ENCODE measurements at regions not wholly inside any gene's neighbourhood (a gene's known extent, or its start where the extent isn't known, plus 50 kb on each side); places are given as distances from the start of the nearest gene placed in this dataset.

GRCh38 chr1:163406772-163407171 is 85.0 kb downstream of the NUF2 start:
- H3K27ac ChIP-seq (ENCODE audit: low read depth, low read length), result no peak overlapping the region

GRCh38 chr1:163408262-163408661 is 86.5 kb downstream of the NUF2 start:
- peaks cover 22% of the 10 kb centered on the region for H3K4me1 ChIP-seq (ENCODE audit: insufficient read depth, low read length)
- H3K4me3 ChIP-seq (ENCODE audit: low read depth in 1 of 2, low read length in 2 of 2), result no peak overlapping the region
- H3K9ac ChIP-seq (ENCODE audit: low read length), result no peak overlapping the region
- no peaks in the 10 kb centered on the region for H3K36me3 ChIP-seq (ENCODE audit: insufficient read depth, low read length)
- H3K9me3 ChIP-seq (ENCODE audit: low read length), result no peaks in the 10 kb centered on the region
- no peaks in the 10 kb centered on the region for H3K27me3 ChIP-seq (ENCODE audit: control insufficient read depth in 1 of 2, insufficient read depth in 2 of 2, low read length in 2 of 2)
- H3K27ac ChIP-seq (ENCODE audit: low read depth, low read length), result no peak overlapping the region

More at GRCh38 chr1:163406772-163407171, 85.0 kb downstream of the NUF2 start:
- no peaks in the 10 kb centered on the region for H3K36me3 ChIP-seq (ENCODE audit: insufficient read depth, low read length)
- H3K27me3 ChIP-seq (ENCODE audit: control insufficient read depth in 1 of 2, insufficient read depth in 2 of 2, low read length in 2 of 2), result no peaks in the 10 kb centered on the region
- no peak overlapping the region for H3K4me3 ChIP-seq (ENCODE audit: low read depth in 1 of 2, low read length in 2 of 2)
- no peaks in the 10 kb centered on the region for H3K9me3 ChIP-seq (ENCODE audit: low read length)
- no peak overlapping the region for H3K9ac ChIP-seq (ENCODE audit: low read length)
- peaks cover 22% of the 10 kb centered on the region for H3K4me1 ChIP-seq (ENCODE audit: insufficient read depth, low read length)

GRCh38 chr1:163410073-163410999 is 88.6 kb downstream of the NUF2 start:
- Histone ChIP-seq H3K27ac (ENCODE audit: low read depth, low read length) (no peak overlapping the region), H3K27me3 (ENCODE audit: control insufficient read depth in 1 of 2, insufficient read depth in 2 of 2, low read length in 2 of 2) (no peaks in the 10 kb centered on the region), H3K9ac (ENCODE audit: low read length) (no peak overlapping the region), H3K36me3 (ENCODE audit: insufficient read depth, low read length) (no peaks in the 10 kb centered on the region), H3K4me3 (ENCODE audit: low read depth in 1 of 2, low read length in 2 of 2) (peak overlapping the region in 1 of 2 donors; percentile 15), H3K4me1 (ENCODE audit: insufficient read depth, low read length) (peaks cover 22% of the 10 kb centered on the region), H3K9me3 (ENCODE audit: low read length) (no peaks in the 10 kb centered on the region)

- Histone ChIP-seq H3K9me3 (ENCODE audit: low read length) (no peaks in the 10 kb centered on the region), H3K4me1 (ENCODE audit: insufficient read depth, low read length) (peaks cover 18% of the 10 kb centered on the region), H3K36me3 (ENCODE audit: insufficient read depth, low read length) (no peaks in the 10 kb centered on the region), H3K27me3 (ENCODE audit: control insufficient read depth in 1 of 2, insufficient read depth in 2 of 2, low read length in 2 of 2) (no peaks in the 10 kb centered on the region), H3K4me3 (ENCODE audit: low read depth in 1 of 2, low read length in 2 of 2) (no peak overlapping the region), H3K9ac (ENCODE audit: low read length) (no peak overlapping the region), H3K27ac (ENCODE audit: low read depth, low read length) (no peak overlapping the region)
Observed at GRCh38 chr1:163412221-163412620, 90.5 kb downstream of the NUF2 start.

- Histone ChIP-seq H3K4me3 (ENCODE audit: low read depth in 1 of 2, low read length in 2 of 2) (no peak overlapping the region), H3K9me3 (ENCODE audit: low read length) (no peaks in the 10 kb centered on the region), H3K27ac (ENCODE audit: low read depth, low read length) (no peak overlapping the region), H3K9ac (ENCODE audit: low read length) (no peak overlapping the region), H3K4me1 (ENCODE audit: insufficient read depth, low read length) (peaks cover 5% of the 10 kb centered on the region), H3K36me3 (ENCODE audit: insufficient read depth, low read length) (no peaks in the 10 kb centered on the region), H3K27me3 (ENCODE audit: control insufficient read depth in 1 of 2, insufficient read depth in 2 of 2, low read length in 2 of 2) (no peaks in the 10 kb centered on the region)
Observed at GRCh38 chr1:163414778-163415177, 93.0 kb downstream of the NUF2 start.

- Histone ChIP-seq H3K9ac (ENCODE audit: low read length) (no peak overlapping the region), H3K4me3 (ENCODE audit: low read depth in 1 of 2, low read length in 2 of 2) (no peak overlapping the region), H3K27ac (ENCODE audit: low read depth, low read length) (no peak overlapping the region), H3K4me1 (ENCODE audit: insufficient read depth, low read length) (no peaks in the 10 kb centered on the region), H3K36me3 (ENCODE audit: insufficient read depth, low read length) (no peaks in the 10 kb centered on the region), H3K9me3 (ENCODE audit: low read length) (no peaks in the 10 kb centered on the region), H3K27me3 (ENCODE audit: control insufficient read depth in 1 of 2, insufficient read depth in 2 of 2, low read length in 2 of 2) (no peaks in the 10 kb centered on the region)
Observed at GRCh38 chr1:163421701-163422100, 99.9 kb downstream of the NUF2 start.

GRCh38 chr1:163422738-163423404 is 101.1 kb downstream of the NUF2 start:
- Histone ChIP-seq H3K9ac (ENCODE audit: low read length) (no peak overlapping the region), H3K4me1 (ENCODE audit: insufficient read depth, low read length) (no peaks in the 10 kb centered on the region), H3K9me3 (ENCODE audit: low read length) (no peaks in the 10 kb centered on the region), H3K4me3 (ENCODE audit: low read depth in 1 of 2, low read length in 2 of 2) (no peak overlapping the region), H3K27me3 (ENCODE audit: control insufficient read depth in 1 of 2, insufficient read depth in 2 of 2, low read length in 2 of 2) (no peaks in the 10 kb centered on the region), H3K36me3 (ENCODE audit: insufficient read depth, low read length) (no peaks in the 10 kb centered on the region), H3K27ac (ENCODE audit: low read depth, low read length) (no peak overlapping the region)

GRCh38 chr1:163426505-163427251 is 104.9 kb downstream of the NUF2 start:
- H3K36me3 ChIP-seq (ENCODE audit: insufficient read depth, low read length), result no peaks in the 10 kb centered on the region
- H3K27ac ChIP-seq (ENCODE audit: low read depth, low read length), result no peak overlapping the region

GRCh38 chr1:163427279-163427678 is 105.5 kb downstream of the NUF2 start:
- Histone ChIP-seq H3K27ac (ENCODE audit: low read depth, low read length) (no peak overlapping the region), H3K9ac (ENCODE audit: low read length) (no peak overlapping the region), H3K9me3 (ENCODE audit: low read length) (no peaks in the 10 kb centered on the region), H3K4me1 (ENCODE audit: insufficient read depth, low read length) (no peaks in the 10 kb centered on the region), H3K4me3 (ENCODE audit: low read depth in 1 of 2, low read length in 2 of 2) (no peak overlapping the region), H3K27me3 (ENCODE audit: control insufficient read depth in 1 of 2, insufficient read depth in 2 of 2, low read length in 2 of 2) (no peaks in the 10 kb centered on the region), H3K36me3 (ENCODE audit: insufficient read depth, low read length) (no peaks in the 10 kb centered on the region)

More at GRCh38 chr1:163426505-163427251, 104.9 kb downstream of the NUF2 start:
- Histone ChIP-seq H3K4me3 (ENCODE audit: low read depth in 1 of 2, low read length in 2 of 2) (no peak overlapping the region), H3K27me3 (ENCODE audit: control insufficient read depth in 1 of 2, insufficient read depth in 2 of 2, low read length in 2 of 2) (no peaks in the 10 kb centered on the region), H3K9ac (ENCODE audit: low read length) (no peak overlapping the region), H3K9me3 (ENCODE audit: low read length) (no peaks in the 10 kb centered on the region), H3K4me1 (ENCODE audit: insufficient read depth, low read length) (no peaks in the 10 kb centered on the region)

- H3K27ac ChIP-seq (ENCODE audit: low read depth, low read length), result peak overlapping the region; percentile 46
- H3K4me3 ChIP-seq (ENCODE audit: low read depth in 1 of 2, low read length in 2 of 2), result no peak overlapping the region
- H3K9me3 ChIP-seq (ENCODE audit: low read length), result no peaks in the 10 kb centered on the region
- H3K4me1 ChIP-seq (ENCODE audit: insufficient read depth, low read length), result peaks cover 58% of the 10 kb centered on the region
- no peaks in the 10 kb centered on the region for H3K36me3 ChIP-seq (ENCODE audit: insufficient read depth, low read length)
- no peak overlapping the region for H3K9ac ChIP-seq (ENCODE audit: low read length)
- H3K27me3 ChIP-seq (ENCODE audit: control insufficient read depth in 1 of 2, insufficient read depth in 2 of 2, low read length in 2 of 2), result no peaks in the 10 kb centered on the region
Observed at GRCh38 chr1:163436140-163436812, 114.5 kb downstream of the NUF2 start.

GRCh38 chr1:163439471-163439870 is 117.7 kb downstream of the NUF2 start:
- no peaks in the 10 kb centered on the region for H3K36me3 ChIP-seq (ENCODE audit: insufficient read depth, low read length)
- no peaks in the 10 kb centered on the region for H3K9me3 ChIP-seq (ENCODE audit: low read length)
- H3K4me1 ChIP-seq (ENCODE audit: insufficient read depth, low read length), result peaks cover 42% of the 10 kb centered on the region
- H3K9ac ChIP-seq (ENCODE audit: low read length), result no peak overlapping the region
- no peak overlapping the region for H3K27ac ChIP-seq (ENCODE audit: low read depth, low read length)
- H3K4me3 ChIP-seq (ENCODE audit: low read depth in 1 of 2, low read length in 2 of 2), result no peak overlapping the region
- no peaks in the 10 kb centered on the region for H3K27me3 ChIP-seq (ENCODE audit: control insufficient read depth in 1 of 2, insufficient read depth in 2 of 2, low read length in 2 of 2)

All from muscle layer of colon (tissue), 2 donors.